H9 (cell line): ENCODE measurements at regions not wholly inside any gene's neighbourhood (a gene's known extent, or its start where the extent isn't known, plus 50 kb on each side); places are given as distances from the start of the nearest gene placed in this dataset.

Experiments used
- DNase-seq: peaks from one replicate; pipeline ENCODE4 v3.0.0-alpha.2; 2017
- H2AFZ ChIP-seq: one replicate; pipeline ENCODE4 v1.6.1; 2013; ENCODE audit warnings: mild to moderate bottlenecking, low read length, control low read depth, moderate library complexity
- H2AK5ac ChIP-seq: 2 replicates; pipeline ENCODE4 v1.6.1; 2013; ENCODE audit warnings: low read length, control low read depth, mixed read lengths; ENCODE audit not compliant: insufficient read length
- H2BK120ac ChIP-seq: one replicate; pipeline ENCODE4 v1.6.1; 2013; ENCODE audit warnings: low read depth, mild to moderate bottlenecking, low read length, control low read depth, inconsistent platforms; ENCODE audit not compliant: poor library complexity, severe bottlenecking
- H2BK12ac ChIP-seq: 2 replicates; pipeline ENCODE4 v1.6.1; 2013; ENCODE audit warnings: low read length, control low read depth, mixed read lengths, low read depth; ENCODE audit not compliant: insufficient read length
- H2BK15ac ChIP-seq: 2 replicates; pipeline ENCODE4 v1.6.1; 2013; ENCODE audit warnings: low read depth, low read length, control low read depth
- H2BK20ac ChIP-seq: one replicate; pipeline ENCODE4 v1.6.1; 2013; ENCODE audit warnings: low read depth, mild to moderate bottlenecking, low read length, control low read depth, inconsistent platforms; ENCODE audit not compliant: poor library complexity, severe bottlenecking
- H2BK5ac ChIP-seq: 2 replicates; pipeline ENCODE4 v1.6.1; 2013; ENCODE audit warnings: low read length, control low read depth, mixed read lengths; ENCODE audit not compliant: insufficient read length
- H3K14ac ChIP-seq: 2 replicates; pipeline ENCODE4 v1.6.1; 2013; ENCODE audit warnings: low read length, control low read depth; ENCODE audit not compliant: insufficient read depth
- H3K18ac ChIP-seq: 2 replicates; pipeline ENCODE4 v1.6.1; 2013; ENCODE audit warnings: low read depth, mild to moderate bottlenecking, mixed read lengths, low read length, control low read depth; ENCODE audit not compliant: insufficient read length
- H3K23ac ChIP-seq: 2 replicates; pipeline ENCODE4 v1.6.1; 2013; ENCODE audit warnings: low read length, control low read depth, mixed read lengths, low read depth; ENCODE audit not compliant: insufficient read length
- H3K23me2 ChIP-seq: 2 replicates; pipeline ENCODE4 v1.6.1; 2013; ENCODE audit warnings: low read depth, mild to moderate bottlenecking, mixed read lengths, low read length, control low read depth; ENCODE audit not compliant: insufficient read length, poor library complexity, severe bottlenecking
- H3K27ac ChIP-seq: 2 replicates; pipeline ENCODE4 v1.5.1; 2013; ENCODE audit warnings: low read length, control low read depth, mixed read lengths, low read depth; ENCODE audit not compliant: insufficient read length
- H3K27me3 ChIP-seq: 2 replicates; pipeline ENCODE4 v1.6.1; 2013; ENCODE audit warnings: low read length, control low read depth, inconsistent platforms; ENCODE audit not compliant: insufficient read depth
- H3K4ac ChIP-seq: 2 replicates; pipeline ENCODE4 v1.6.1; 2013; ENCODE audit warnings: low read depth, mild to moderate bottlenecking, control low read depth, inconsistent platforms, low read length, moderate library complexity
- H3K4me1 ChIP-seq: 2 replicates; pipeline ENCODE4 v1.6.1; 2013; ENCODE audit warnings: low read length, control low read depth, inconsistent platforms; ENCODE audit not compliant: insufficient read depth
- H3K4me2 ChIP-seq: 2 replicates; pipeline ENCODE4 v1.6.1; 2013; ENCODE audit warnings: low read length, control low read depth, mixed read lengths; ENCODE audit not compliant: insufficient read length, insufficient read depth
- H3K56ac ChIP-seq: 2 replicates; pipeline ENCODE4 v1.6.1; 2013; ENCODE audit warnings: low read depth, mild to moderate bottlenecking, mixed read lengths, low read length, control low read depth; ENCODE audit not compliant: insufficient read length
- H3K79me1 ChIP-seq: 2 replicates; pipeline ENCODE4 v1.6.1; 2013; ENCODE audit warnings: low read depth, mild to moderate bottlenecking, moderate library complexity, low read length, control low read depth, inconsistent platforms; ENCODE audit not compliant: insufficient read depth, poor library complexity, severe bottlenecking
- H3K79me2 ChIP-seq: 2 replicates; pipeline ENCODE4 v1.6.1; 2013; ENCODE audit warnings: low read length, control low read depth, inconsistent platforms; ENCODE audit not compliant: insufficient read depth
- H3K9ac ChIP-seq: 2 replicates; pipeline ENCODE4 v1.6.1; 2013; ENCODE audit warnings: low read length, control low read depth, mixed read lengths; ENCODE audit not compliant: insufficient read length; ENCODE audit errors: extremely low read depth
- H3K9me3 ChIP-seq: one replicate; pipeline ENCODE4 v1.6.1; 2013; ENCODE audit warnings: low read depth, low read length, inconsistent platforms; ENCODE audit not compliant: control insufficient read depth
- H3T11ph ChIP-seq: one replicate; pipeline ENCODE4 v1.6.1; 2013; ENCODE audit warnings: mild to moderate bottlenecking, low read length, control low read depth, inconsistent platforms
- H4K20me1 ChIP-seq: one replicate; pipeline ENCODE4 v1.6.1; 2013; ENCODE audit not compliant: control insufficient read depth, insufficient read length, insufficient read depth
- H4K5ac ChIP-seq: 2 replicates; pipeline ENCODE4 v1.6.1; 2013; ENCODE audit warnings: low read depth, mild to moderate bottlenecking, mixed read lengths, low read length, control low read depth; ENCODE audit not compliant: insufficient read length
- H4K8ac ChIP-seq: replicated peaks from 2 replicates; pipeline ENCODE4 v1.6.1; 2013; ENCODE audit warnings: low read length, control low read depth, mixed read lengths, low read depth; ENCODE audit not compliant: insufficient read length
- H4K91ac ChIP-seq: 2 replicates; pipeline ENCODE4 v1.6.1; 2013; ENCODE audit warnings: low read depth, mild to moderate bottlenecking, moderate library complexity, mixed read lengths, low read length, control low read depth; ENCODE audit not compliant: insufficient read length
- H3K27ac Mint-ChIP-seq, 3 experiments: 2 replicates in 2 of 3; 3 replicates in 1 of 3; pipeline ENCODE4 v1.8.0; 2020 to 2021; ENCODE audit warnings: mixed read lengths in 3 of 3, mild to moderate bottlenecking in 1 of 3, moderate library complexity in 1 of 3
- H3K27me3 Mint-ChIP-seq: 2 replicates; pipeline ENCODE4 v1.8.0; 2021; ENCODE audit warnings: low read depth, mild to moderate bottlenecking, moderate library complexity, mixed read lengths
- H3K36me3 Mint-ChIP-seq, 3 experiments: 2 replicates in 2 of 3; 3 replicates in 1 of 3; pipeline ENCODE4 v1.8.0; 2020 to 2021; ENCODE audit warnings: low read depth in 3 of 3, mixed read lengths in 3 of 3; ENCODE audit not compliant: insufficient read depth in 1 of 3
- H3K4me1 Mint-ChIP-seq, 2 experiments: 2 replicates each; pipeline ENCODE4 v1.8.0; 2020; ENCODE audit warnings: mixed read lengths in 2 of 2
- H3K4me3 Mint-ChIP-seq, 2 experiments: 2 replicates in 1 of 2; 3 replicates in 1 of 2; pipeline ENCODE4 v1.8.0; 2020 to 2021; ENCODE audit warnings: mild to moderate bottlenecking in 2 of 2, mixed read lengths in 2 of 2, moderate library complexity in 1 of 2
- H3K9me3 Mint-ChIP-seq, 2 experiments: 2 replicates in 1 of 2; 3 replicates in 1 of 2; pipeline ENCODE4 v1.8.0; 2020; ENCODE audit warnings: mild to moderate bottlenecking in 2 of 2, mixed read lengths in 2 of 2, moderate library complexity in 1 of 2
- CTCF ChIP-seq: fragments of 200-600 bp; sonication (generic); conservative IDR thresholded peaks from 3 replicates; pipeline ENCODE4 v1.8.0; 2021; ENCODE audit warnings: antibody characterized with exemption, mild to moderate bottlenecking
- WGBS: extraction: QIAGEN DNeasy Blood & Tissue Kit; methylation state at CpG from one replicate; pipeline ENCODE4 v1.1.7; 2013; ENCODE audit warnings: missing lambda C conversion rate, low lambda C conversion rate, mixed read lengths; ENCODE audit not compliant: insufficient read length; ENCODE audit errors: extremely low coverage; 5-methylcytosine and 5-hydroxymethylcytosine counted together

GRCh38 chr3:132912416-132912753 lies 125.8 kb upstream of the TMEM108 start:
- Histone ChIP-seq H2AFZ (no peak overlapping the region), H3K4me1 (no peaks in the 10 kb centered on the region), H2AK5ac (no peak overlapping the region), H3K79me2 (no peaks in the 10 kb centered on the region), H3K27me3 (no peaks in the 10 kb centered on the region), H2BK5ac (no peak overlapping the region), H2BK12ac (no peak overlapping the region), H2BK120ac (no peak overlapping the region), H4K8ac (no peak overlapping the region), H3K9ac (no peak overlapping the region), H3T11ph (no peak overlapping the region), H4K5ac (no peak overlapping the region), H3K4ac (no peak overlapping the region), H4K91ac (no peak overlapping the region), H2BK20ac (no peak overlapping the region), H4K20me1 (no peaks in the 10 kb centered on the region), H2BK15ac (no peak overlapping the region), H3K23ac (no peak overlapping the region), H3K79me1 (no peaks in the 10 kb centered on the region), H3K9me3 (no peaks in the 10 kb centered on the region), H3K4me2 (no peak overlapping the region), H3K14ac (no peak overlapping the region), H3K23me2 (no peaks in the 10 kb centered on the region), H3K56ac (no peak overlapping the region), H3K27ac (no peak overlapping the region), H3K18ac (no peak overlapping the region)
- no peak overlapping the region for H3K4me3 Mint-ChIP-seq
- H3K9me3 Mint-ChIP-seq, result no peaks in the 10 kb centered on the region
- no peak for TF ChIP-seq CTCF
- H3K27me3 Mint-ChIP-seq, result no peaks in the 10 kb centered on the region
- peaks cover 6 to 7% of the 10 kb centered on the region in 2 experiments; a peak in 3 of 4 replicates for H3K4me1 Mint-ChIP-seq
- DNase-seq, result no peak
- H3K27ac Mint-ChIP-seq, result no peak overlapping the region
- WGBS, result no CpG with 5 or more reads among the region's 3 CpGs
- no peaks in the 10 kb centered on the region for H3K36me3 Mint-ChIP-seq
